ENCODE measurements at regions not wholly inside any gene's neighbourhood (a gene's known extent, or its start where the extent isn't known, plus 50 kb on each side); places are given as distances from the start of the nearest gene placed in this dataset.

- no peak overlapping the region for H3K27ac ChIP-seq
- 82 to 86% methylated on average over 9 of the region's 9 CpGs for WGBS, 2 donors
- H3K4me3 ChIP-seq, result no peak overlapping the region
- DNase-seq (no peak), ATAC-seq (no peak)
- no peaks in the 10 kb centered on the region for H3K9me3 ChIP-seq
- intact Hi-C loops (cut with DNase I), result no loop called here
- H3K27me3 ChIP-seq, result peaks cover 0 to 49% (median 36%) of the 10 kb centered on the region in 7 donors
- no peaks in the 10 kb centered on the region for H3K4me1 ChIP-seq
- H3K36me3 ChIP-seq, result no peaks in the 10 kb centered on the region
- TF ChIP-seq, protein P1, sequence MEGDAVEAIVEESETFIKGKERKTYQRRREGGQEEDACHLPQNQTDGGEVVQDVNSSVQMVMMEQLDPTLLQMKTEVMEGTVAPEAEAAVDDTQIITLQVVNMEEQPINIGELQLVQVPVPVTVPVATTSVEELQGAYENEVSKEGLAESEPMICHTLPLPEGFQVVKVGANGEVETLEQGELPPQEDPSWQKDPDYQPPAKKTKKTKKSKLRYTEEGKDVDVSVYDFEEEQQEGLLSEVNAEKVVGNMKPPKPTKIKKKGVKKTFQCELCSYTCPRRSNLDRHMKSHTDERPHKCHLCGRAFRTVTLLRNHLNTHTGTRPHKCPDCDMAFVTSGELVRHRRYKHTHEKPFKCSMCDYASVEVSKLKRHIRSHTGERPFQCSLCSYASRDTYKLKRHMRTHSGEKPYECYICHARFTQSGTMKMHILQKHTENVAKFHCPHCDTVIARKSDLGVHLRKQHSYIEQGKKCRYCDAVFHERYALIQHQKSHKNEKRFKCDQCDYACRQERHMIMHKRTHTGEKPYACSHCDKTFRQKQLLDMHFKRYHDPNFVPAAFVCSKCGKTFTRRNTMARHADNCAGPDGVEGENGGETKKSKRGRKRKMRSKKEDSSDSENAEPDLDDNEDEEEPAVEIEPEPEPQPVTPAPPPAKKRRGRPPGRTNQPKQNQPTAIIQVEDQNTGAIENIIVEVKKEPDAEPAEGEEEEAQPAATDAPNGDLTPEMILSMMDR (IDR thresholded peaks at IDR 0.05), result no peak
These were observed 114.2 kb downstream of the OLFM1 start for GRCh38 chr9:135201711-135202110.

DNA sequence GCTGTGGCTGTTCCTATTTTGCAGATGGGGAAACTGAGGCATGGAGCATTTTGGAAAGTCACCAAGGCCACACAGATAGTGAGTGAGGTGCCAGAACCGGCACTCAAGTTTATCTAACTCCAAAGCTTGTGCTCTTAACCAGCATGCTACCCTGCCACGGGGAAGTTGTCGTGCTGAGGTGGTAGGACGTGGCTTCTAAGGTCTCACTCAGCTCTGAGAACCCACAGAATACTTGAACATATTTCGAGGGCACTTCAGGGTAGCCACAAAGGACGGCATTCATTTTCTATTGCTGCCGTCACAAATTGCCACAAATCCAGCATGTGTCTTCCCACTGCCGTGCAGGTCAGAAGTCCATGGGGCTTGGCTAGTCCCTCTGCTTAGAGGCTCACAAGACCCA is 116.7 kb downstream of the OLFM1 start:
- no peak overlapping the region for H3K27ac ChIP-seq
- ATAC-seq, result no peak
- WGBS, 2 donors, result 91% methylated on average over 8 of the region's 8 CpGs
- TF ChIP-seq, protein P1 (IDR thresholded peaks at IDR 0.05), result no peak
- peaks cover 0 to 25% (median 11%) of the 10 kb centered on the region in 7 donors for H3K27me3 ChIP-seq
- no peaks in the 10 kb centered on the region for H3K9me3 ChIP-seq
- no peaks in the 10 kb centered on the region for H3K4me1 ChIP-seq
- H3K4me3 ChIP-seq, result no peak overlapping the region
- no peaks in the 10 kb centered on the region for H3K36me3 ChIP-seq
- intact Hi-C loops (cut with DNase I), result no loop called here
- no peak for DNase-seq

GRCh38 chr9:135209136-135209535 is 121.7 kb downstream of the OLFM1 start:
- intact Hi-C loops (cut with DNase I), result no loop called here
- no peak overlapping the region for H3K27ac ChIP-seq
- TF ChIP-seq, protein P1 (IDR thresholded peaks at IDR 0.05), result no peak
- H3K27me3 ChIP-seq, result peaks cover 0 to 10% (median 0%) of the 10 kb centered on the region in 7 donors
- H3K36me3 ChIP-seq, result no peaks in the 10 kb centered on the region
- peaks cover 0 to 18% (median 0%) of the 10 kb centered on the region in 11 donors for H3K9me3 ChIP-seq
- WGBS, 2 donors, result 65 to 71% methylated on average over 7 of the region's 7 CpGs
- H3K4me1 ChIP-seq, result peaks cover 0 to 10% (median 0%) of the 10 kb centered on the region in 9 donors
- DNase-seq, result no peak
- ATAC-seq, result no peak
- no peak overlapping the region for H3K4me3 ChIP-seq

DNA sequence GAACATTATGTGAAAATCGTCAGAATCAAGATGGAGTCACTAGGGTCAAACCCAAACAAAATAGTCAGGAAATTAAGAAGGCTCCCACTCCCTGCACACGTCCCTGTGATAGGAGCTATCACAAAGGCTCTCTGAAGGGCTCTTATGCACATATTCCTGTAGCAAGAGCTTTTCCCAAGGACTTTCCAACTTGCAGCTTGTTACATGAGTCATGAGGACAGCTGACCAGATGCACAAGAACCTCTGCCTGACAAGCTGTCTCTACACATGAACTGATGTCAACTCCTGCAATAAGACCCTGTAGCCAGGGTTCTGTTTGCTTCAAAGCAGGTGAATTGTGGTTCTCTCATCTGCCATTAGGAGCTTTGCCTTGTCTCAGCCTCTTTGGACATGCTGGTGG is 122.4 kb downstream of the OLFM1 start:
- H3K36me3 ChIP-seq, result no peaks in the 10 kb centered on the region
- 35 to 36% methylated on average over 2 of the region's 2 CpGs for WGBS, 2 donors
- ATAC-seq, result no peak
- DNase-seq, result no peak
- peaks cover 0 to 17% (median 0%) of the 10 kb centered on the region in 9 donors for H3K4me1 ChIP-seq
- peaks cover 0 to 17% (median 0%) of the 10 kb centered on the region in 7 donors for H3K27me3 ChIP-seq
- no peak overlapping the region for H3K4me3 ChIP-seq
- TF ChIP-seq, protein P1 (IDR thresholded peaks at IDR 0.05), result no peak
- no peak overlapping the region for H3K27ac ChIP-seq
- peaks cover 0 to 18% (median 0%) of the 10 kb centered on the region in 11 donors for H3K9me3 ChIP-seq
- intact Hi-C loops (cut with DNase I), result no loop called here

Measured in heart right ventricle (tissue), 16 donors.